NCI-H1417 treated with DMSO at 0.1 percent for 48 hours (cell line): ENCODE measurements at regions not wholly inside any gene's neighbourhood (a gene's known extent, or its start where the extent isn't known, plus 50 kb on each side); places are given as distances from the start of the nearest gene placed in this dataset.

ENCODE experiments used
- DNase-seq: peaks from one replicate; lab custom pipeline; 2025; lab: John Stamatoyannopoulos, UW

GRCh38 chr20:21836346-21836745 is 130.9 kb downstream of the PAX1 start:
- DNase-seq, result no peak

- DNase-seq, result no peak
Measured at GRCh38 chr20:21835042-21835441, 129.6 kb downstream of the PAX1 start.

- no peak for DNase-seq
Measured at GRCh38 chr20:21832442-21833385, 127.2 kb downstream of the PAX1 start.

- no peak for DNase-seq
Measured at GRCh38 chr20:21826976-21827375, 121.5 kb downstream of the PAX1 start.

- DNase-seq, result no peak
Measured at GRCh38 chr20:21821358-21821757, 115.9 kb downstream of the PAX1 start.

- DNase-seq, result no peak
Measured at GRCh38 chr20:21820688-21821087, 115.2 kb downstream of the PAX1 start.

GRCh38 chr20:21820045-21820444 is 114.6 kb downstream of the PAX1 start:
- DNase-seq, result no peak

- DNase-seq, result no peak
Measured at GRCh38 chr20:21812379-21812778, 106.9 kb downstream of the PAX1 start.

- no peak for DNase-seq
Measured at GRCh38 chr20:21809961-21810523, 104.6 kb downstream of the PAX1 start.

- DNase-seq, result no peak
Measured at GRCh38 chr20:21808863-21809664, 103.6 kb downstream of the PAX1 start.

GRCh38 chr20:21808139-21808538 is 102.7 kb downstream of the PAX1 start:
- DNase-seq, result no peak

- DNase-seq, result no peak
Measured at GRCh38 chr20:21804802-21805201, 99.3 kb downstream of the PAX1 start.

- no peak for DNase-seq
Measured at GRCh38 chr20:21801193-21801592, 95.7 kb downstream of the PAX1 start.

- DNase-seq, result no peak
Measured at GRCh38 chr20:21798384-21798783, 92.9 kb downstream of the PAX1 start.

- no peak for DNase-seq
Measured at GRCh38 chr20:21796059-21796458, 90.6 kb downstream of the PAX1 start.

GRCh38 chr20:21788082-21788481 is 82.6 kb downstream of the PAX1 start:
- DNase-seq, result no peak

- no peak for DNase-seq
Measured at GRCh38 chr20:21781446-21782075, 76.1 kb downstream of the PAX1 start.

- DNase-seq, result no peak
Measured at GRCh38 chr20:21780528-21780927, 75.1 kb downstream of the PAX1 start.
